ENCODE measurements at regions not wholly inside any gene's neighbourhood (a gene's known extent, or its start where the extent isn't known, plus 50 kb on each side); places are given as distances from the start of the nearest gene placed in this dataset.

GRCh38 chr15:39086641-39087040, 494.2 kb upstream of the THBS1 start:
- DNase-seq (ENCODE audit: low spot score) = no peak

GRCh38 chr15:39088156-39088555, 492.7 kb upstream of the THBS1 start:
- no peak for DNase-seq (ENCODE audit: low spot score)

GRCh38 chr15:39092354-39092753, 488.5 kb upstream of the THBS1 start:
- DNase-seq (ENCODE audit: low spot score) = no peak

GRCh38 chr15:39092761-39093160, 488.1 kb upstream of the THBS1 start:
- no peak for DNase-seq (ENCODE audit: low spot score)

GRCh38 chr15:39094116-39094515, 486.8 kb upstream of the THBS1 start:
- no peak for DNase-seq (ENCODE audit: low spot score)

GRCh38 chr15:39095218-39095879, 485.5 kb upstream of the THBS1 start:
- no peak for DNase-seq (ENCODE audit: low spot score)

- DNase-seq (ENCODE audit: low spot score) = no peak
Measured at GRCh38 chr15:39096608-39097205, 484.2 kb upstream of the THBS1 start.

- no peak for DNase-seq (ENCODE audit: low spot score)
Measured at GRCh38 chr15:39099524-39099923, 481.4 kb upstream of the THBS1 start.

- no peak for DNase-seq (ENCODE audit: low spot score)
Measured at GRCh38 chr15:39100106-39100660, 480.7 kb upstream of the THBS1 start.

GRCh38 chr15:39102431-39102830, 478.4 kb upstream of the THBS1 start:
- DNase-seq (ENCODE audit: low spot score) = no peak

GRCh38 chr15:39106950-39107349, 473.9 kb upstream of the THBS1 start:
- no peak for DNase-seq (ENCODE audit: low spot score)

GRCh38 chr15:39108021-39108420, 472.9 kb upstream of the THBS1 start:
- DNase-seq (ENCODE audit: low spot score) = no peak

- no peak for DNase-seq (ENCODE audit: low spot score)
Measured at GRCh38 chr15:39110336-39110735, 470.5 kb upstream of the THBS1 start.

- DNase-seq (ENCODE audit: low spot score) = no peak
Measured at GRCh38 chr15:39110746-39111145, 470.1 kb upstream of the THBS1 start.

GRCh38 chr15:39113741-39114140, 467.1 kb upstream of the THBS1 start:
- DNase-seq (ENCODE audit: low spot score) = no peak

GRCh38 chr15:39114690-39115378, 466.0 kb upstream of the THBS1 start:
- no peak for DNase-seq (ENCODE audit: low spot score)

- DNase-seq (ENCODE audit: low spot score) = no peak
Measured at GRCh38 chr15:39115379-39116057, 465.4 kb upstream of the THBS1 start.

GRCh38 chr15:39118510-39118909, 462.4 kb upstream of the THBS1 start:
- no peak for DNase-seq (ENCODE audit: low spot score)

GRCh38 chr15:39124155-39124552, 456.7 kb upstream of the THBS1 start:
- no peak for DNase-seq (ENCODE audit: low spot score)

GRCh38 chr15:39124553-39125171, 456.2 kb upstream of the THBS1 start:
- DNase-seq (ENCODE audit: low spot score) = no peak

- DNase-seq (ENCODE audit: low spot score) = no peak
Measured at GRCh38 chr15:39125226-39125625, 455.7 kb upstream of the THBS1 start.

- DNase-seq (ENCODE audit: low spot score) = peak; percentile 16
Measured at GRCh38 chr15:39125904-39126303, 455.0 kb upstream of the THBS1 start.
